Activated CD4-positive, CD25-positive, alpha-beta regulatory T cell (primary cell): ENCODE measurements at regions not wholly inside any gene's neighbourhood (a gene's known extent, or its start where the extent isn't known, plus 50 kb on each side); places are given as distances from the start of the nearest gene placed in this dataset.

ENCODE experiments used
- DNase-seq, 4 experiments: peaks; one replicate each; lab custom pipeline; 2025; lab: John Stamatoyannopoulos, UW

DNA sequence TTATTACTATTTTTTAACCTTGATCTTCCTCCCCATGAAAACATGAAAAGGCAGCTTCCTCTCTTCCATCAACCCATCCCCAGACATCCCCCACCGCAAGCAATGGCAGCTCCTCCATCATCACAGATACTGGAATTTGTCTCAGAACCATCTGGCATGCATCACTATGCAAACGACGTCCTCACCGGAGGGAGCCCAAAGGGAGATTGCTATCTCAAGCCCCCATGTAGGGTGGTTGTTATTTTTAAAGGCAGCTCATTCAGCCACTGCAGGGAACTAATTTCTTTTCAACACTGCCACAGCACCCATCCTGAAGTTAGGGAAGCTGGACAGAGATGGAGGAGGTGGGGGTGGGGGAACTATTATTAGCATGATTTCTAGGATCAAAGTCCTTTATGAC lies 222.5 kb downstream of the FOXL1 start:
- no peak for DNase-seq

DNA sequence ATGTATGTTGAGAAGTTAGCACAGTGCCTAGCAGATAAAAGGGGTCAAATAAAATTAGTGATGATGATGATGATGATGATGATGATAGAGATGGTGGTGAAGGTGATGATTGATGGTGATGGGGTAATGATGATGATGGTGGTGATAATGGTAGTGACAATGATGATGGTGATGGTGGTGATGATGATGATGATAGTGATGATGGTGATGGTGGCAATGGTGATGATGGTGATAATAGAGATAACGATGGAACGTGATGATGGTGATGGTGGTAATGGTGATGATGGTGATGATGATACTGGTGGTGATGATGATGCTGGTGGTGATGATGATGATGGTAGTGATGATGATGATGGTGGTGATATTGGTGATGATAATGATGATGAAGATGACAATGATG lies 223.7 kb downstream of the FOXL1 start:
- DNase-seq, result no peak

DNA sequence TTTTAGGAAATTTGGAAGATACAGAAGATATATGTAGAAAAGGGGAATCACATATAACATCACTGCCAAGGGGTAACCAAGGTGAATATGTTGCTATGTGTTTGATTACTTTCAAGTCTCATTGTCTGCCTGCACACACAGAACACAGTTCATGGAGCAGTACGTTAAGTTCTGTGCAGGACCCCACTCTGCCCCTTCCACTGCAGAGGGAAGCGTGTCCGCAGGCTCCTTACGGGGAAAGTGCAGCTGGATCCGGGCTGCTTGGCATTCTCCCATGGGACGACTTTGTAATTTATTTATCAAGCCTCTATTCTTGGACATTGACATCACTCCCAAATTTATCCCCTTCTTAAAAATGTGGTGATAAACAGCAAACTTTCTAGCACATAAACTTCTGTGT lies 226.8 kb downstream of the FOXL1 start:
- DNase-seq, result no peak

DNA sequence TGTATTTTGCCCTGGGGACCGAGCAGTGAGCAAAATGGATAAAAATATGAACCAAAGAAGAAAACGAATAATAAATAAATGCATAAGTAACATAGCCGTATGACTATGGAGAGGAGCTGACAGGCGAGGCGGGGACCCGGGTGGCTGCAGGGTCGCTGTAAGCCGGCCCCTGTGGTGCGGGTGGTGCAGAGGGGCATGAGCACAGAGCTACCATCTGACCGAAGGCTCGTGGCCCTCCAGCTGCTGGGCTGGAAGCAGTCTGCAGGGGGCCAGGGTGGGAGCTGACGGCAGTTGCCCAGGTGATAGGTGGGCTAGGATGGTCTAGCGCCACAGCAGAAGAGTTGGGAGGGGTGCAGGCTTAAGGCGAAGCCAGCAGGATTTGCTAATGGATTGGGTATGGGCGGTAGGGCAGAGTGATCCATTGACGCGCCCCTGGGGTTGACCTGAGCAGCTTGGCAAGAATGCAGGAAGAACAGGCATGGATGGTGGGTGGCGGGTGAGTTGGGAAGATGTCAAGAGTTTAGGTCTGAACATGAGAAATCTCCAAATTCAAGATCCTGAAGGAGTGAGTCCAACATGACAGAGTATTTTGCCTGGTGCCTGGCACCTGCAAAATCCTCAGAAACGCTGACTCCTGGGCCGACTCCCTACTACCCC lies 228.0 kb downstream of the FOXL1 start:
- DNase-seq, result no peak

DNA sequence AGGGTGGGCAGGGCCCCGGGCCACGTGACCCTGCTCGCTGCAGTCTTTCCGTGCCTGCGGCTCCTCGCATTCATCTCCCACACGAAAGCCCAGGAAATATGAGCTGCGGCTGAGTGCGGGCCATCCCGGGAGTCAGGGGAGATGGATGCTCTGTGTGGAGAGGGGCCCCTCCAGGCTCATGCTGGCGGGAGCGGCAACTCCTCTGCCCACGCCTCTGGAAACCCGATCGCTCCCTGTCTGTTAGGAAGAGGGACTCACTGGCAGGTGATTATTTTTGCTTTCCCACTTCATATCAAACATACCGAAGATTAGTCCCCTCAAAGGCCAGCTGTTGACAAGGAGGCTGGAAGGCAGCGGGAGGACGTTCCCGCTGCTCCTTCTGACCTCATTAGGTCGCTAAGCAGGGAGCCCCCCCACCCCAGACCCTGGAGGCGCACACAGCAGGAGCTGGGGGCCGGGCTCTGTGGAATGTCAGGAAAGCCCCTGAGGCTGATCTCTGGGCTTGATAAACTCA lies 228.5 kb downstream of the FOXL1 start:
- no peak for DNase-seq

DNA sequence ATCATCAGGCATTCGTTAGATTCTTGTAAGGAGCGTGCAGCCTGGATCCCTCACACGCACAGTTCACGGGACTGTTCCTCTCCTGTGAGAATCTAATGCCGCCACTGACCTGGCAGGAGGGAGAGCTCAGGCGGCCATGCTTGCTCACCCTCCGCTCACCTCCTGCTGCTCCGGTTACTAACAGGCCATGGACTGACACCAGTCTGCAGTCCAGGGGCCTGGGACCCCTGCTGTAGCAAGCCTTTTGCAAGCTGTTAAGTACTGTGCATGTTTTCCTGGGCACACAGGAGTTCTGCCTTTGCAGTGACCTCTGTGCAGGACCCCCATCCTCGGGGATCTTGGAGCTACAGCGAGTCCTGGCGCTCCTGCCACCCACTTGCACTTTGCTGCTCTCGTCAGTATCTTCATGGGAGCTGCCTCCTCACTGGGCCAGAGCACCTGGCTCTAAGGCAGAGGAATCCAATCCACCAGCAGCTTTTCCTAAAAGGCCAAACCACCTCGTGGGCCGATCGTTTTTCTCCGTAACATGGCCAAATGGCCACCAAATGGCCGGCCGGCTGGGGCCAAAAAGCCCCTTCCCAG lies 230.6 kb downstream of the FOXL1 start:
- DNase-seq, result no peak

DNA sequence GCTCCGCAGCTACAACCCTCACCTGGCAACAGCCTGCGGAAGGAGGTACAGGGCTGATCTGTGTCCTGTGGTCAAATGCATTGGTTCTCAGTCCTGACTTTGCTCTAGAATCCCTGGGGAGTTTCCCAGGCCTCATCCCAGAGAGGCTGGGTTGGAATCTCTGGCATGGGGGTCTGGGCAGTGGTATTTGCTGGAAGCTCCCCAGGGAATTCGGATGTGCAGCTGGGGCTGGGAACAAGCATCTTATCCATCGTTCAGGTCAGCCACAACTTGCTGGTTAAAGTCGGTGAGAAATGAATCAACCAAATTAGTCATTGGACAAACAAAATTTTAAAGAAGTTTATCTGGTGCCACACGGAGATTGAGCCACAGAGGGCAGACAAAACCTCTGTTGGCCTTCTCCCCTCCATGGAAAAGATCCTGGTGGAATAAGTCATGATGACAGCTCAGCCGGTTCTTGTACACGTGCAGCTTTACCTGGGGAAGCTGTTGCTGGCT lies 231.2 kb downstream of the FOXL1 start:
- DNase-seq, result no peak

DNA sequence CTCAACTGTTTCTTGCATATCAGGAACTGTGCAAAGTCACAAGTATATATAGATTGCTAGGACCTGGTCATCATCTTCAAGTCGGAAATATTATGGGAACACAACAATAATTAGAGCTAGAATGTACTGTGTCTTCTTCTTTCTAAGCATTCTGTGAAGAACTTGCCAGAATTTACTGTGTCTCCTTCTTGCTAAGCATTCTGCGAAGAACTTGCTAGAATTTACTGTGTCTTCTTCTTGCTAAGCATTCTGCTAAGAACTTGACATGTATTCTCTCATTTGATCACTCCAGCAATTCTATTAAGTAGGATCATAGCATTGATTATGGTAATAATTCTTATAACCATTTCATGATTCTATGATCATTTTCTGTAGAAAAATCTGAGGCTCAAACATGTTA lies 231.7 kb downstream of the FOXL1 start:
- no peak for DNase-seq

DNA sequence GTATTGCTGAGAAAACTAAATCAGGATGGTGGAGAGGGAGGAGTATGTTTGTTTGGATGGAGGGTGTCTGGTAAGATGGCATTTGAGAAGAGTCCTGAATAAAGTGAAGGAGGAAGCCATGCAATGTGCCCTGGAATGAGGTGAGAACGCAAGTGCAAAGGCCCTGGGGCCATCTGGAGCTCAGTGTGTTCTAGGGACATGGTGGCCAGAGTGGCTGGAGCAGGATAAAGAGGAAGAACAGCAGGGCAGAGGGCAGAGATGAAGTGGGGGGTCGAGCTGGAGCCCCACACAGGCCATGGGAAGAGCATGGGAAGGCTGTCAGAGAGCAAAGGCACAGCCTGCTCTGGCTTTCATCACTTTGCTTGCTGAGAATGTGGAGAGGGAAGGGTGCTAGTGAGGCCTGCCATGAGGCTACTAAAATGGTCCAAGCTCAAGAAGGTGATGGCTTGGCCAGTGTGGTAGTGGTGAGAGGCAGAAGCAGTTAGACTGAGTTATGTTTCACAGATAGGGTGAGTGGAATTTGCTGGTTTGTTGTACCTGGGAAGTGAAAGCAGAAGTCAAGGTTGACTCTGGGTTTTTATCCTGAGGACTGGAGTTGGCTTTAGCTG lies 234.1 kb downstream of the FOXL1 start:
- no peak for DNase-seq

DNA sequence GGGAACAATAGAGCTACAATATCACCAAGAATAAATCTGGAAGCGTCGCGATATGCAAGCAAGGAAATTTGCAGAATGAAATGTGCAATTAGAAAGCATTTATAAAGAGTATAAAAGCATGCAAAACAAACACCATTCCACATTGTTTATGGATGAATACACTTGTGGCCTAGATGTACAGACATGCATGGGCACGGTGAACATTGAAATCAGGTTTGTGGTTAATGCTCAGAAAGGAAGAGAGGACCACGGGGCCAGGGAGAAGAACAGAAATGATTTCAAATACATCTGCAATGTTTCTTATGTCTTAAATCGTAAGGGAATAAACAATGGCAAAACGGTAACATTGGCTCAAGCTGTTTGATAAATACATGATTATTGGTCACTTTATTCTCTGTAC lies 235.9 kb downstream of the FOXL1 start:
- DNase-seq, result no peak

DNA sequence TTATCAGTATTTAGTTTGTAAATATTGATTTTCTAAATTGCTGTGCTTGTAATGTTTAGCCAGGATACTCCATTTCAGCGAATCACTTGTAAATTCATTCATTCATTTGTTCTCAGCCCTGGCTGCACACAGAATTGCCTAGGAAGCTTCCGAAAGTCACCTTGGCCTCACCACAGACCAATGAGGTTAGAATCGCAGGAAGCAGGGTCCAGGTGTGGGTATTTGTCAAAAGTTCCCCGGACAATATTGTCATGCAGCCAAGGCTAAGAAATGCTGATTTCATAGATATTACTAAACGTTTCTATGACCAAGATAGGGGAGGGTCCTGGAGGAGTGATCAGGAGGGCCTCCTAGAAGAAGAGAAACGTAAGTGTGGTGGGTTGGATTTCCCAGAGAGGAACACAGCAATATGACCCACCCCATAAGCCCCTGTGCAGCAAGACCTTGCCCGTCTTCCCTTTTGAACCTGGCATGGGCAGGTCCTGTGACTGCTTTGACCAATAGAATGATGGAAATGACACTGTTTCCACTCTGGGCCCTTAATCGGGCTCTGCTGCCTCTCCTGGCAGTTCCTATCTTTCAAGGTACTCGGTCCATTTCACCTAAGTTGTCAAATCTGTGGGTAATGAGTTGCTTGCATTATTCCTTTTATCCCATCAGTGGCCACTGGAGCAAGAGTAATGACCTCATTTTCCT lies 238.7 kb downstream of the FOXL1 start:
- DNase-seq, result no peak

DNA sequence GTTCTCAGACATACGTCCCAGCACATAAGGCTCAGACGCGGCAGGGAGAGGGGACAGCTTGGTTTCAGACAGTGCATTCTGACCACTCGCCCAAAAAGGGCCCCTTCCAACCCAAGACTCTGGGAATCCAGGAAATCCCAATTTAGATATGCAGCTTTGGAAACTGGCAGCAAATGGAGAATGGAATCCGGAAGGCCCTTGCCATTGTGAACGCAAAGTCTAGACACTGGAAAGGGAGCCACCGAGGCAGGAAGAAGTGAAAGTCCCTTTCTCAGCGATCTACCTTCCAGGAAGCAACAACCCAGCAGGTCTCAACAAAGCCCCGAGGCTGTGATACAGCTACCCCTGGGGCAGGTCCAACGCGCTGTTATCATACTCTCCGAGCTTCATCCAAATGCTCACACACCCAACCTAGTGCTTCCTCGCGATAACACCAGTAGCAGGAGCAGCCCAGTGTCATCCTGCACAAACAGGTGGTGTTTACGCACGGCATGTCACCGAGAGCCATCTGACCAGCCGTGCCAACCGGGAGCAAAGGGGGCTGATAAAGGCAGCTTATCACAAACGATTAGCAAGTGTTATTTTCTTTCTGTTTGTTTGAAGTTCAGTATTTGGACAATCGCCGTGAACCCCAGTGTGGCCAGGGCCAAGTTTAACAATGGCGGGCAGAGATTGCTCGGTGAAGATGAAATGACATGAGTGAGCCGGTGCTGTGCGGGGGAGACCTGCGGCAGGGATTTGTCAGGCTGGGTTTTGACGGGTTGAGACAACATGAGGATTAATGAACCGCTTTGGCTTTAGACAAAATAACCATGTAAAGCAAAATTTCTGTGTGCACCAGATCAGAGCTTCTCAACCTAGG lies 240.6 kb downstream of the FOXL1 start:
- no peak for DNase-seq

DNA sequence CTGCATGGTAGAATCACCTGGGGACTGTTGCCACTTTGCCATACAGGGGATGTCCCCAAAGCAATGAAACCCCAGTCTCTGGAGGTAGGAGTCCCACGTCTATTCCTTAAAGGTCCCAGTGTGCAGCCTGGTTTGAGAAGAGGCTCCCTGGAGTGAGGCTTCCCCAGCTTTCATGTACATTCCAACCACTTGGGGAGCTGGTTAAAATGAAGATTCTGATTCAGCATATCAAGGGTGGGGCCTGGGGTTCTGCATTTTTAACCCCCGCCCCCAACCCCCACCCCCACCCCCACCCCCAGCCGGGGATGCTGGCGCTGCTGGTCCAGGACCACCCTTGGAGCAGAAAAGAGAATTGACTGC lies 241.2 kb downstream of the FOXL1 start:
- no peak for DNase-seq

DNA sequence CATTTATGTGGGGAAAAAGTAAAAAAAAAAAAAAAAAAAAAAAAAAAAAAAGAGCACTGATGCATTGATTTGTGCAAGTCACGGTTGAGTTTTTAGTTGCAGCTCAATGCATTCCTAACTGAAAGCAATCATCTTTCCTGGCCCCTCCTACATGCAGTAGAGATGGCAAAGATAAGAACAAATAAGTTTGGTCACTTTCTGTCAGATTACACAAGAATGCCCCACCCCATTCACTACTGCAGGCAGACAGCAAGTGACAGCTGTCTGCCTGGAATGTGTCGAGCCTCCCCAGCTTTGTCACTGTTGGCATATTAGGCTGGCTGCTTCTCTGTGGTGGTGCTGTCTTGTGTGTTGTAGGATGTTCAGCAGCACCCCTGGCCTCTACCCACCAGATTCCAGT lies 243.5 kb downstream of the FOXL1 start:
- DNase-seq, result no peak

DNA sequence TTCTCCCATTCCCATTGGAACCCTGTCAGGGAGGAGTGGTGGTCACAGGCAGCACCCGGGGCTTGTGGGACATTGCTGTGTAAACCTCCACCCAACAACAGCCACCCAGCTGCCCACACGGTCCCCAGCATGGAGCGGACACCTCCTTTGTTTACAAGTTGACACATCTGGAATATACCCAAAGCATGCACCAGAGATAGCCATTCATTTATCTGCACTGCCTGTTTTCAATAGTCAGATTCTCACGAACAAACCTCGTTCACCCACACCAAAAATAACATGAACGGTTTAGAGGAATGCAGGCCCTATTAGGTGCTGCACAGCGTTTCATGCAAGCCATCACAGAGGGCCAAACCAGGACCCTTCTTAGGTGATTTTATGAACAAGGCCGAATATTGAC lies 244.8 kb downstream of the FOXL1 start:
- no peak for DNase-seq

DNA sequence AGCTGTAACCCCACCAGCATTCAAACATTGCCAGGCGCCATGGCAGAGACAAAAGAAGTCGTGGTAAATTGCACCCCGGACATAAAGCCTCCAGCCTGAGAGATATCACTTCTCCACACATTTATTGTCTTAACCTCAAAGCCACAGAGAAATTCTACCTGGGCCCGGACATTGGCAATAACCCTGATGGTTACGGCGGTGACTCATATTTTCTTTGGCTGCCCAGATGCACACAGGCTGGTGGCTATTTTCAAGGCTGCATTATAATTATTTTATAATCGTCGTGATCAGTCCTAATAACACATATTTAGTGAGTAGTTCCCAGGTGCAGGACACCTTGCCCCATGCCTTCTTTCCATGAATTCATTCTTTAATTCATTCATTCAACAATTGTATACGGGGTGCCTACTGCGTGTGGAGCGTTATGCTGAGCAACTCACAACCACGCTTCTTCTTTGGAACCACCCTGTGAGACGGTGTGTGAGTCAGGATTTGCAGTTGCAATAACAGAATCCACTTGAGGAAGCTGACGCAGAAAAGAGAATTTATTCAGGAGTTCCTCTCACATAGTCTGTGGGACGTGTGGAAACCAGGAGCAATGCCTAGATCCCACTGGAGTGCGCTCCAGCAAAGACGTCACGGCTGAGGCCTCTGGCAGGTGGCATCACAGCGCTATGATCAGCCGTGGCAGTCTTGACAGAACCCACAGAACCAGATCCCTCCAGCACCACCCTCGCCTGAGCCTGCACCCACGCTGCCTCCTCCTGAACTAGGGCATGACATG lies 245.7 kb downstream of the FOXL1 start:
- DNase-seq, result no peak

DNA sequence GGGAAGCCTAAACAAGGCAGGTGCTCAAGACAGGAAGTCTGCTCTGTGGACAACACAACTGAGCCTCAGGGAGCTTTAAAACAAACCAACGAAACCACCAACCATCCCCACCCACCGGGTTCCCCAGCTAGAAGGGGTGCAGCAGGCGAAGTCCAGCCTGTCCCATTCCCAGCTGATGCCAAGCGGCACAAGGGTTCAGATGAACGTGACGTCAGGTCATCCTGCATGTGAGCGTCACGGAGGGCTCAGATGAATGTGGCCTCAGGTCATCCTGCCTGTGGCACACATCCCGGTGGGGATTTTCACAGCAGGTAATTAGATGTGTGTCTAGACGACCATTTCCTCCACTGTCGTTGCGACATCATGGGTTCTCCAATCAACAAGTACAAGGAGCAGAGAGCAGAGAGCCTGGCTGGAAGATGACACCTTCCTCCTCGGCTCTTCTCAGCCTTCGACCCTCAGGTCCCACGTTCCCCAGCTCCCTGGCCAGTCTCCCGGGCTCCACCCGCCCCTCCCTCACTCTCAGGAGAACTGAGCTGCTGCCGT lies 246.5 kb downstream of the FOXL1 start:
- DNase-seq, result no peak

DNA sequence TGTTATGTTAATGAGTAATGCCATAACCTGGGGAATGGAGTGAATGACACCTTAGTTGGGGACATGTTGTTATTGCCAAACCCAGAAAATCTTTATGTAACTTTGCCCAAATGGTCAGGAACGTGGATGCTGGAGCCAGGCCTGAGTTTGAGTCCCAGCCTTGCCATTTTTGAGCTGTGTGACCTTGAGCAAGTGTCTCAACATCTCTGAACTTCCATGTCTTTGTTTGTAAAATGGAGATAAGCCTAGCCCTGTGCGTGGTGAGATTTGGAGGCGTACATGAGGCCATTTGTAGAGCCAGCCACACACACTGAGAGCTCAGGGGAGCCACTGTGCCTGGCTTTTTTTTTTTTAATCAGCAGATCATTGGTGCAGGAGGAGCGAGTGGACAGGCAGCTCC lies 247.3 kb downstream of the FOXL1 start:
- DNase-seq, result no peak

DNA sequence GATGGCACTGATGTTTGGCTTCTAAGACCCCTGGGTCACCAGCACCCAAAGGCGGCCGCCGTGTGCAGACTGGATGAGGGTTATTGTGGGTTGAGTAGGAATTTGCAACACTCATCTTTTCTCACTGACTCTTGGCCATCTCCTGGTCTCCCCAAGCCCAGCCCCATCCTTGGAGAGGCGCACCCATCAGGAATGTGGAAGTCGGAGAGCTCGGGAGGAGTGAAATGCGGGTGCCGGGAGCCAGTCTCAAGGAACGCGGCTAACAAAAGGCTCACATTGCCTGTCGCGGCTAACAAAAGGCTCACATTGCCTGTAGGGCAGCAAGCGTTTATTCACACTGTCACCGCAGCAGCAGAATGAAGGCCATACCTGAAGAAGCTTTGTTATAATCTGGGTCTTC lies 248.6 kb downstream of the FOXL1 start:
- DNase-seq, result no peak

DNA sequence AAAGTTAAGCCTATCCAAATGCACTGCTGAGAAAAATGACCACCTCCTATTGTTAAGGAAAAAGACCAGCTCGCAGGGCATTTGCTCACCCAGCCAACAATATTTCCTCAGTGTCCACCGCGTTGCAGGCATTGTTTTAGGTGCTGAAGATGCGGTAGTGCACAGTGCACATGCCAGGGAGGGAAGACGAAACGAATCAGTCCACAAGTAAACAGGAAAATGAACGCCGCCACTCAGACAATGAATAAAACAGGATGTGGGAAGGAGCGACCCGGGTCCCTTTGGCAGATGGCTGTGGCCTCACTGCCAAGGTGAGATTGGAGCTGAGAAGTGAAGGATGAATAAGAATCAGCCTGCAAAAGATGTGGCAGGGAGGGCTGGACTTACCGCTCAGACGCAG lies 249.2 kb downstream of the FOXL1 start:
- no peak for DNase-seq

DNA sequence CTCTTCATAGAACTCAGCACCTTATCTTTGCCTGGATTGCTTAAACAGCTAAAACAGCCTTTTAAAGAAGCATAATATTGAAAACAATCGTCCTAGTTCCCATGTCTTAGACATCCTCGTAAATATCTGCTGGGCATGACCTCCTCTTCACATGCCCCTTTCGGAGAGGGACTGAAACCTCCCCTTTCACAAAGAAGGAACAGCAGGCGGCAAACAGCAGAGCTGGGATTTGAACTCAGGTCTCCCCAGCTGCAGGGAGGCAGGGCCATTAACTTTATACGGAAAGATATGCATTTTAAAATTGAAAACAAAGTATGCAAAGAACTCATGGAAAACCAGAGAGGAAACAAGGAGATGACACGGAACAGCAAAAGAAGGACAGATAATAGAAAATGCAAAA lies 249.9 kb downstream of the FOXL1 start:
- no peak for DNase-seq
